CD8-positive, alpha-beta memory T cell (primary cell): ENCODE measurements at regions not wholly inside any gene's neighbourhood (a gene's known extent, or its start where the extent isn't known, plus 50 kb on each side); places are given as distances from the start of the nearest gene placed in this dataset.
A peak's percentile ranks its signal among the peaks of the same experiment; 100 is the strongest.

Experiments used
- CTCF ChIA-PET: fragments of 350-600 bp; sonication (Branson Sonifier 250); formaldehyde crosslinking; loops from one replicate; lab custom pipeline; 2021; ENCODE audit warnings: antibody characterized with exemption; lab: Charles Lee
- POLR2A ChIA-PET: fragments of 350-600 bp; sonication (Branson Sonifier 250); formaldehyde crosslinking; loops from one replicate; lab custom pipeline; 2021; ENCODE audit warnings: antibody characterized with exemption; lab: Charles Lee
- DNase-seq, 5 donors: peaks; one replicate each; pipeline versions ENCODE4 v3.0.0 to v3.0.0-alpha.2; 2020 to 2022; ENCODE audit warnings: mixed read lengths in 1 of 5
- H3K27ac ChIP-seq: one replicate; pipeline ENCODE4 v1.7.0; 2013; ENCODE audit warnings: low read depth, mild to moderate bottlenecking, low read length, moderate library complexity
- H3K27me3 ChIP-seq: 2 replicates; pipeline ENCODE4 v1.7.0; 2013; ENCODE audit warnings: low read length, mild to moderate bottlenecking; ENCODE audit not compliant: insufficient read depth, poor library complexity, severe bottlenecking
- H3K36me3 ChIP-seq: 2 replicates; pipeline ENCODE4 v1.7.0; 2013; ENCODE audit warnings: mild to moderate bottlenecking, low read length, moderate library complexity; ENCODE audit not compliant: insufficient read depth
- H3K4me1 ChIP-seq: 2 replicates; pipeline ENCODE4 v1.7.0; 2013; ENCODE audit warnings: mild to moderate bottlenecking, low read length, moderate library complexity; ENCODE audit not compliant: insufficient read depth
- H3K4me3 ChIP-seq: 2 replicates; pipeline ENCODE4 v1.7.0; 2013; ENCODE audit warnings: mild to moderate bottlenecking, low read length
- H3K9me3 ChIP-seq: 2 replicates; pipeline ENCODE4 v1.7.0; 2013; ENCODE audit warnings: mild to moderate bottlenecking, low read length
- H3K27ac Mint-ChIP-seq, 8 donors: one replicate each; pipeline ENCODE4 v1.8.0; 2020 to 2021; ENCODE audit warnings: mixed read lengths in 8 of 8, mild to moderate bottlenecking in 6 of 8, inconsistent platforms in 3 of 8, moderate library complexity in 3 of 8
- H3K27me3 Mint-ChIP-seq, 2 donors: one replicate each; pipeline ENCODE4 v1.8.0; 2020 to 2021; ENCODE audit warnings: mixed read lengths in 2 of 2, mild to moderate bottlenecking in 1 of 2, moderate library complexity in 1 of 2
- H3K36me3 Mint-ChIP-seq, 3 donors: one replicate each; pipeline ENCODE4 v1.8.0; 2020 to 2021; ENCODE audit warnings: mixed read lengths in 3 of 3, inconsistent platforms in 1 of 3, mild to moderate bottlenecking in 1 of 3
- H3K4me1 Mint-ChIP-seq, 3 donors: one replicate each; pipeline ENCODE4 v1.8.0; 2020 to 2021; ENCODE audit warnings: mixed read lengths in 3 of 3, inconsistent platforms in 1 of 3, mild to moderate bottlenecking in 1 of 3
- H3K4me3 Mint-ChIP-seq, 7 donors: one replicate each; pipeline ENCODE4 v1.8.0; 2020 to 2021; ENCODE audit warnings: mixed read lengths in 7 of 7, mild to moderate bottlenecking in 6 of 7, moderate library complexity in 4 of 7, inconsistent platforms in 2 of 7
- H3K9me3 Mint-ChIP-seq, 5 donors: one replicate each; pipeline ENCODE4 v1.8.0; 2020 to 2022; ENCODE audit warnings: mixed read lengths in 5 of 5, mild to moderate bottlenecking in 3 of 5, moderate library complexity in 2 of 5, inconsistent platforms in 1 of 5

- Histone ChIP-seq H3K4me3 (no peak overlapping the region), H3K27ac (no peak overlapping the region), H3K9me3 (no peaks in the 10 kb centered on the region), H3K4me1 (no peaks in the 10 kb centered on the region), H3K27me3 (no peaks in the 10 kb centered on the region), H3K36me3 (no peaks in the 10 kb centered on the region)
- ChIA-PET CTCF (no interaction called here), POLR2A (no interaction called here)
- Mint-ChIP-seq H3K27me3 (peaks cover 5 to 26% of the 10 kb centered on the region in 2 donors), H3K36me3 (peaks cover 0 to 3% (median 0%) of the 10 kb centered on the region in 3 donors), H3K9me3 (peaks cover 0 to 6% (median 2%) of the 10 kb centered on the region in 5 donors), H3K4me1 (no peaks in the 10 kb centered on the region), H3K27ac (no peak overlapping the region), H3K4me3 (no peak overlapping the region)
- DNase-seq = no peak
Measured at GRCh38 chr1:29631836-29632805, 395.8 kb downstream of the PTPRU start.

DNA sequence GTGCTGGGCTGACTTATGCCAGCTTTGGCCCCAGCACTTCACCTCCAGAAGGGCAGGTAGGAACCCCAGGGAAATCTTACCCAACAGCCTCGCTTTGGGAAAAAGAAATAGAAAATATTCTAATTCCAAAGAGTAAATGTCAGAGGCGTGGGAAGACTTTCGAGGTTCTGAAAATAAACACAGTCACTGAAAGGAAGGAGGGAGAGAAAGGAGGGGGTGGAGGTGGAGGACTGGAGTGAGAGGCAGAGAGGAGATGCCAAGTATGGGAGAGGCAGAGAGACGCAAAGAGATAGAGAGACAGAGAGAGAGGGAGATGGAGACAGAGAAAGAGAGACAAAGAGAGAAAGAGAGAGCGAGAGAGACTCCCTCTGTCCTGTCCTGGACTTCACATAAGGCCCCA lies 395.0 kb downstream of the PTPRU start:
- no peak for DNase-seq
- Mint-ChIP-seq H3K36me3 (peaks cover 0 to 3% (median 0%) of the 10 kb centered on the region in 3 donors), H3K27me3 (peaks cover 5 to 22% of the 10 kb centered on the region in 2 donors), H3K4me3 (peak overlapping the region in 1 of 7 donors; percentile 24), H3K9me3 (peaks cover 0 to 6% (median 2%) of the 10 kb centered on the region in 5 donors), H3K27ac (no peak overlapping the region), H3K4me1 (no peaks in the 10 kb centered on the region)
- CTCF ChIA-PET = no interaction called here
- Histone ChIP-seq H3K36me3 (no peaks in the 10 kb centered on the region), H3K4me3 (no peak overlapping the region), H3K27ac (no peak overlapping the region), H3K9me3 (no peaks in the 10 kb centered on the region), H3K27me3 (no peaks in the 10 kb centered on the region), H3K4me1 (no peaks in the 10 kb centered on the region)
- POLR2A ChIA-PET = no interaction called here

DNA sequence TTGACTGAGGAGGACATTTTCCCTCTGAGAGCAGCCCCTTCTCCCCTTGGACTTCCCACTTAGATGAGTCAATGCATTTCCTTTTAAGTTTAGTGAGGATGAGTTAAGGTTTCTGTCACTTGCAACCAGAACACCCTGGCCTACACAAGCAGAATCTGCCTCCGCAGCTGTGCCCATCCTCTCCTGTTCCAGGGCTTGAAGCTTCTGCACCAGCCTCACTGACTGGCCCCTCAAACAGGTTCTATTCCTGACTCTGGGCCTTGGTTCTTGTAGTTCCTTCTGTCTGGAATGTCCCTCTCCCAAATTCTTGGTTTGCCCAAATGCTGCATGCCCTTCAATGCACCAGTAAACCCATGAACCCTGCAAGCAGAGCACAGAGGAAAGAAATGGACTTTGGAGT lies 394.4 kb downstream of the PTPRU start:
- Mint-ChIP-seq H3K4me1 (no peaks in the 10 kb centered on the region), H3K4me3 (no peak overlapping the region), H3K36me3 (peaks cover 0 to 3% (median 0%) of the 10 kb centered on the region in 3 donors), H3K9me3 (peaks cover 0 to 6% (median 2%) of the 10 kb centered on the region in 5 donors), H3K27ac (no peak overlapping the region), H3K27me3 (peaks cover 5 to 17% of the 10 kb centered on the region in 2 donors)
- Histone ChIP-seq H3K4me3 (no peak overlapping the region), H3K9me3 (no peaks in the 10 kb centered on the region), H3K27ac (no peak overlapping the region), H3K27me3 (no peaks in the 10 kb centered on the region), H3K4me1 (no peaks in the 10 kb centered on the region), H3K36me3 (no peaks in the 10 kb centered on the region)
- no peak for DNase-seq
- ChIA-PET CTCF (no interaction called here), POLR2A (no interaction called here)

DNA sequence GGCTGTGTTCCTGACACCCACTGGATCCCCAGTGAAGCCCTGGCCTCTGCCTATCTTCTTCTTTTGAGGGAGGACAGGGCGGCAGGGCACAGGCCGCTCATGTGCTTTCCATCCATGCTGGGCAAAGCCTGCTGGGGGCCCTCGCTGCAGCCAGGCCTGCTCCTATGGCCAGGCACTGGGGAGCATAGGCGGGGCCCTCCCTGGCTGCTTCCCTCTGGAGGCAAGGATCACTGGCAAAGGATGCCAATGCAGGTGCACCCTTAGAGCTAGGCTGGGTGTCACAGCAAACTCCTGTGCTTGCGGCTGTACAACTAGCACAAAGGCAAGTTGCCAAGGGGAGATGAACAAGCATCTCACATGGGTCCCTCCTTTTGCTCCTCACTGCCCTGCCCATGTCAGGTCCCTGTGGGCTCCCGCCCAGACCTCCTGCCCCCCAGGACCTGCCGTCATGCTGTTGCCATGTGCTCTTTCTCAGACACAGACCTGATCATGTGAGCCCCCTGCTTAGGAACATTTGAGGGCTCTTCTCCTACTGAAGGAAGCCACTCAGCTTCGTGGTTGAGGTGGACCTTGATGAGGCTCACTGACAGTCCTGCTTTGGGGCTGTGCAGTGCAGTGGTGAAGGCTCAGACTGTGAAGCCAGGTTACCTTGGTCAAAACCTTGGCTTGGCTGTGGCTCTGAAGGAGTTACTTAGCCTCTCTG lies 393.6 kb downstream of the PTPRU start:
- Histone ChIP-seq H3K27me3 (no peaks in the 10 kb centered on the region), H3K27ac (no peak overlapping the region), H3K36me3 (no peaks in the 10 kb centered on the region), H3K4me1 (no peaks in the 10 kb centered on the region), H3K4me3 (no peak overlapping the region), H3K9me3 (no peaks in the 10 kb centered on the region)
- DNase-seq = no peak
- ChIA-PET CTCF (no interaction called here), POLR2A (no interaction called here)
- Mint-ChIP-seq H3K27me3 (peaks cover 5 to 16% of the 10 kb centered on the region in 2 donors), H3K27ac (no peak overlapping the region), H3K4me1 (no peaks in the 10 kb centered on the region), H3K36me3 (peaks cover 0 to 3% (median 0%) of the 10 kb centered on the region in 3 donors), H3K4me3 (no peak overlapping the region), H3K9me3 (peaks cover 0 to 6% (median 2%) of the 10 kb centered on the region in 5 donors)

- Mint-ChIP-seq H3K9me3 (peaks cover 0 to 6% (median 2%) of the 10 kb centered on the region in 5 donors), H3K27me3 (peaks cover 6 to 22% of the 10 kb centered on the region in 2 donors), H3K27ac (no peak overlapping the region), H3K4me3 (no peak overlapping the region), H3K36me3 (peaks cover 0 to 3% (median 0%) of the 10 kb centered on the region in 3 donors), H3K4me1 (no peaks in the 10 kb centered on the region)
- Histone ChIP-seq H3K4me1 (no peaks in the 10 kb centered on the region), H3K9me3 (no peaks in the 10 kb centered on the region), H3K27ac (no peak overlapping the region), H3K36me3 (no peaks in the 10 kb centered on the region), H3K4me3 (no peak overlapping the region), H3K27me3 (no peaks in the 10 kb centered on the region)
- ChIA-PET CTCF (no interaction called here), POLR2A (no interaction called here)
- DNase-seq = no peak
Measured at GRCh38 chr1:29629401-29629800, 393.1 kb downstream of the PTPRU start.

GRCh38 chr1:29628190-29628589 lies 391.9 kb downstream of the PTPRU start:
- no peak for DNase-seq
- no peak overlapping the region for H3K27ac ChIP-seq
- H3K4me3 Mint-ChIP-seq = no peak overlapping the region
- H3K4me1 Mint-ChIP-seq = no peaks in the 10 kb centered on the region
- H3K4me3 ChIP-seq = no peak overlapping the region
- H3K27ac Mint-ChIP-seq = no peak overlapping the region
- H3K36me3 Mint-ChIP-seq = peaks cover 0 to 3% (median 0%) of the 10 kb centered on the region in 3 donors
- ChIA-PET POLR2A (no interaction called here), CTCF (no interaction called here)
- H3K4me1 ChIP-seq = no peaks in the 10 kb centered on the region
- peaks cover 5 to 17% of the 10 kb centered on the region in 2 donors for H3K27me3 Mint-ChIP-seq
- H3K9me3 ChIP-seq = no peaks in the 10 kb centered on the region
- peaks cover 0 to 6% (median 2%) of the 10 kb centered on the region in 5 donors for H3K9me3 Mint-ChIP-seq
- H3K27me3 ChIP-seq = no peaks in the 10 kb centered on the region
- H3K36me3 ChIP-seq = no peaks in the 10 kb centered on the region

GRCh38 chr1:29626726-29627125 lies 390.4 kb downstream of the PTPRU start:
- POLR2A ChIA-PET = no interaction called here
- Mint-ChIP-seq H3K27me3 (peaks cover 6 to 27% of the 10 kb centered on the region in 2 donors), H3K4me1 (no peaks in the 10 kb centered on the region), H3K36me3 (peaks cover 0 to 3% (median 0%) of the 10 kb centered on the region in 3 donors), H3K4me3 (no peak overlapping the region), H3K9me3 (peaks cover 0 to 6% (median 2%) of the 10 kb centered on the region in 5 donors), H3K27ac (no peak overlapping the region)
- no peaks in the 10 kb centered on the region for H3K27me3 ChIP-seq
- no peak for DNase-seq
- CTCF ChIA-PET = no interaction called here
- no peaks in the 10 kb centered on the region for H3K36me3 ChIP-seq
- H3K9me3 ChIP-seq = no peaks in the 10 kb centered on the region
- no peaks in the 10 kb centered on the region for H3K4me1 ChIP-seq
- no peak overlapping the region for H3K4me3 ChIP-seq
- no peak overlapping the region for H3K27ac ChIP-seq

- CTCF ChIA-PET = no interaction called here
- Histone ChIP-seq H3K4me1 (no peaks in the 10 kb centered on the region), H3K27me3 (no peaks in the 10 kb centered on the region), H3K4me3 (no peak overlapping the region), H3K27ac (no peak overlapping the region), H3K9me3 (no peaks in the 10 kb centered on the region), H3K36me3 (no peaks in the 10 kb centered on the region)
- Mint-ChIP-seq H3K27ac (no peak overlapping the region), H3K4me1 (no peaks in the 10 kb centered on the region), H3K36me3 (peaks cover 0 to 3% (median 0%) of the 10 kb centered on the region in 3 donors), H3K27me3 (peaks cover 8 to 34% of the 10 kb centered on the region in 2 donors), H3K9me3 (peaks cover 0 to 6% (median 2%) of the 10 kb centered on the region in 5 donors), H3K4me3 (no peak overlapping the region)
- DNase-seq = no peak
- POLR2A ChIA-PET = no interaction called here
Measured at GRCh38 chr1:29626066-29626465, 389.7 kb downstream of the PTPRU start.
